GM13976 (cell line): ENCODE measurements at regions not wholly inside any gene's neighbourhood (a gene's known extent, or its start where the extent isn't known, plus 50 kb on each side); places are given as distances from the start of the nearest gene placed in this dataset.

Experiments used
- DNase-seq: peaks from one replicate; pipeline ENCODE4 v3.0.0; 2012; ENCODE audit warnings: low spot score
- in situ Hi-C: fragments of 300-500 bp; cut with MboI; formaldehyde crosslinking; loops from one replicate; pipeline ENCODE4 v1.12.0; 2022; ENCODE audit warnings: low sequenced_read_pairs, mixed read lengths, inconsistent platforms; ENCODE audit not compliant: unreplicated experiment
- TF ChIP-seq, protein P1 (sequence below): IDR thresholded peaks from 2 replicates; pipeline ENCODE4 v1.5.1; 2012; ENCODE audit warnings: borderline replicate concordance, mild to moderate bottlenecking; ENCODE audit not compliant: insufficient read depth; ENCODE audit errors: extremely low read depth, missing control alignments, control extremely low read depth

GRCh38 chr3:77889616-77890015 lies 849.7 kb downstream of the ROBO2 start:
- DNase-seq = no peak
- in situ Hi-C loops = no loop called here
- TF ChIP-seq, protein P1, sequence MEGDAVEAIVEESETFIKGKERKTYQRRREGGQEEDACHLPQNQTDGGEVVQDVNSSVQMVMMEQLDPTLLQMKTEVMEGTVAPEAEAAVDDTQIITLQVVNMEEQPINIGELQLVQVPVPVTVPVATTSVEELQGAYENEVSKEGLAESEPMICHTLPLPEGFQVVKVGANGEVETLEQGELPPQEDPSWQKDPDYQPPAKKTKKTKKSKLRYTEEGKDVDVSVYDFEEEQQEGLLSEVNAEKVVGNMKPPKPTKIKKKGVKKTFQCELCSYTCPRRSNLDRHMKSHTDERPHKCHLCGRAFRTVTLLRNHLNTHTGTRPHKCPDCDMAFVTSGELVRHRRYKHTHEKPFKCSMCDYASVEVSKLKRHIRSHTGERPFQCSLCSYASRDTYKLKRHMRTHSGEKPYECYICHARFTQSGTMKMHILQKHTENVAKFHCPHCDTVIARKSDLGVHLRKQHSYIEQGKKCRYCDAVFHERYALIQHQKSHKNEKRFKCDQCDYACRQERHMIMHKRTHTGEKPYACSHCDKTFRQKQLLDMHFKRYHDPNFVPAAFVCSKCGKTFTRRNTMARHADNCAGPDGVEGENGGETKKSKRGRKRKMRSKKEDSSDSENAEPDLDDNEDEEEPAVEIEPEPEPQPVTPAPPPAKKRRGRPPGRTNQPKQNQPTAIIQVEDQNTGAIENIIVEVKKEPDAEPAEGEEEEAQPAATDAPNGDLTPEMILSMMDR = no peak

DNA sequence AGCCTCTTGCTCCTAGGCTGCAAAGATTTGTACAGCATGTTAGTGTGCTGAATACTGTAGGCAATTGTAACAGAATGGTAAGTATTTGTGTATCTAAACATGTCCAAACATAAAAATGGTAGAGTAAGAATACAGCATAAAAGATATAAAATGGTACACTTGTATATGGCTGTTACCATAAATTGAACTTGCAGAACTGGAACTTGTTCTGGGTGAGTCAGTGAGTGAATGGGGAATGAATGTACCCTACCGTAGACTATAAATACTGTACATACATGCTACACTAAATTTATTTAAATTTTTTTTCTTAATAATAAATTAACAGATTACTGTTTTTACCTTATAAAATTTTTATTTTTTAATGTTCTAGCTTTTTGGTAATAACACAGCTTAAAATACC lies 858.7 kb downstream of the ROBO2 start:
- TF ChIP-seq, protein P1 = no peak
- no peak for DNase-seq

DNA sequence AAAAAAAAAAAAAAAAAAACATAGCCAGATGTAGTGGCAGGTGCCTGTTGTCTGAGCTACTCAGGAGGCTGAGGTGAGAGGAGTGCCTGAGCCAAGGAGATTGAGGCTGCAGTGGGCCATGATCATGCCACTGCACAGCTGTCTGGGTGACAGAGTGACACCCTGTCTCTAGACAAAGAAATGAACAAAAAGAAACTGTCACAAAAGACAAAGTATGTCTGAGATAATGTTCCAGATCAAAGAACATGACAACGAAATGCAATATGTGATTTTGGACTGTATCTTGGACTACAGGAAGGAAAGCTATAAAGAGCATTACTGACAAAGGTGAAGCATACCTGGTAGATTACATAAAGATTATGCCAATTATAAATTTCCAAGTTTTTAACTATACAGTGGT lies 862.8 kb downstream of the ROBO2 start:
- TF ChIP-seq, protein P1 = no peak
- DNase-seq = no peak
- in situ Hi-C loops = no loop called here

More for the DNA sequence above, 858.7 kb downstream of the ROBO2 start:
- in situ Hi-C loops = no loop called here

- in situ Hi-C loops = no loop called here
Observed at GRCh38 chr3:77906102-77906709, 866.3 kb downstream of the ROBO2 start.

GRCh38 chr3:77913524-77914174 lies 873.8 kb downstream of the ROBO2 start:
- TF ChIP-seq, protein P1 = no peak
- no peak for DNase-seq
- in situ Hi-C loops = no loop called here

More at GRCh38 chr3:77906102-77906709, 866.3 kb downstream of the ROBO2 start:
- no peak for DNase-seq
- TF ChIP-seq, protein P1 = no peak

- no peak for DNase-seq
- in situ Hi-C loops = no loop called here
- TF ChIP-seq, protein P1 = no peak
Observed at GRCh38 chr3:77915336-77915735, 875.4 kb downstream of the ROBO2 start.
